ENCODE measurements at regions not wholly inside any gene's neighbourhood (a gene's known extent, or its start where the extent isn't known, plus 50 kb on each side); places are given as distances from the start of the nearest gene placed in this dataset.

DNA sequence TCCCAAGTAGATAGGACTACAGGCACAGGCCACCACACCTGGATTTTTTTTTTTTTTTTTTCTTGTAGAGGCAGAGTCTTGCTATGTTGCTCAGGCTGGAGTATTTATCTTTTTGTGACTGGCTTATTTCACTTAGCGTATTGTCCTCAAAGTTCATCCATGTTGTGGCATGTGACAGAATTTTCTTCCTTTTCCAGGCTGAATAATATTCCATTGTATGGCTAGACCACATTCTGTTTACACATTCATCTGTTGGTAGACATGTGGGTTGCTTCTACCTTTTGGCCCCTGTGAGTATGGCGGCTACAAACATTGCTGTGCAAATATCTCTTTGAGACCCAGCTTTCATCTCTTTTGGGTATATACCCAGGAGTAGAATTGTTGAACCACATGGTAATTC is 160.2 kb upstream of the SMAD3 start:
- H3K27me3 ChIP-seq (replicated peaks; ENCODE audit: control insufficient read depth, insufficient read depth, low read length), result no peaks in the 10 kb centered on the region
- POLR2A ChIA-PET, result no interaction called here
- Mint-ChIP-seq H3K36me3 (ENCODE audit: insufficient read depth, unreplicated experiment) (no peaks in the 10 kb centered on the region), H3K27ac (ENCODE audit: unreplicated experiment) (no peak overlapping the region), H3K9me3 (ENCODE audit: unreplicated experiment) (no peaks in the 10 kb centered on the region), H3K4me1 (ENCODE audit: low read depth, unreplicated experiment) (no peaks in the 10 kb centered on the region), H3K27me3 (ENCODE audit: insufficient read depth, unreplicated experiment) (no peaks in the 10 kb centered on the region), H3K4me3 (ENCODE audit: unreplicated experiment) (no peak overlapping the region)
- H3K36me3 ChIP-seq (ENCODE audit: control insufficient read depth, insufficient read depth, low read length), result no peaks in the 10 kb centered on the region
- no peak for DNase-seq
- H3K9me3 ChIP-seq, result no peaks in the 10 kb centered on the region
- CTCF ChIA-PET, result interaction anchor here (1.0 kb wide), 1 partner anchor 27 kb away, joined by 3 read pairs; no protein-coding TSS in a partner anchor
- no peak overlapping the region for H3K4me3 ChIP-seq (ENCODE audit: low read depth, low read length)
- BruUV-seq (replicated peaks), result no TSS peak
- intact Hi-C loops (cut with micrococcal nuclease; ENCODE audit: unreplicated experiment), result no loop called here
- TF ChIP-seq, protein P1, sequence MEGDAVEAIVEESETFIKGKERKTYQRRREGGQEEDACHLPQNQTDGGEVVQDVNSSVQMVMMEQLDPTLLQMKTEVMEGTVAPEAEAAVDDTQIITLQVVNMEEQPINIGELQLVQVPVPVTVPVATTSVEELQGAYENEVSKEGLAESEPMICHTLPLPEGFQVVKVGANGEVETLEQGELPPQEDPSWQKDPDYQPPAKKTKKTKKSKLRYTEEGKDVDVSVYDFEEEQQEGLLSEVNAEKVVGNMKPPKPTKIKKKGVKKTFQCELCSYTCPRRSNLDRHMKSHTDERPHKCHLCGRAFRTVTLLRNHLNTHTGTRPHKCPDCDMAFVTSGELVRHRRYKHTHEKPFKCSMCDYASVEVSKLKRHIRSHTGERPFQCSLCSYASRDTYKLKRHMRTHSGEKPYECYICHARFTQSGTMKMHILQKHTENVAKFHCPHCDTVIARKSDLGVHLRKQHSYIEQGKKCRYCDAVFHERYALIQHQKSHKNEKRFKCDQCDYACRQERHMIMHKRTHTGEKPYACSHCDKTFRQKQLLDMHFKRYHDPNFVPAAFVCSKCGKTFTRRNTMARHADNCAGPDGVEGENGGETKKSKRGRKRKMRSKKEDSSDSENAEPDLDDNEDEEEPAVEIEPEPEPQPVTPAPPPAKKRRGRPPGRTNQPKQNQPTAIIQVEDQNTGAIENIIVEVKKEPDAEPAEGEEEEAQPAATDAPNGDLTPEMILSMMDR (IDR thresholded peaks at IDR 0.05; ENCODE audit: insufficient read depth in 1 of 2, low read depth in 1 of 2, low read length in 1 of 2, severe bottlenecking in 1 of 2, unreplicated experiment in 1 of 2), result no peak
- peaks cover 9% of the 10 kb centered on the region; the same call in 1 of the 2 replicates for H3K4me1 ChIP-seq

DNA sequence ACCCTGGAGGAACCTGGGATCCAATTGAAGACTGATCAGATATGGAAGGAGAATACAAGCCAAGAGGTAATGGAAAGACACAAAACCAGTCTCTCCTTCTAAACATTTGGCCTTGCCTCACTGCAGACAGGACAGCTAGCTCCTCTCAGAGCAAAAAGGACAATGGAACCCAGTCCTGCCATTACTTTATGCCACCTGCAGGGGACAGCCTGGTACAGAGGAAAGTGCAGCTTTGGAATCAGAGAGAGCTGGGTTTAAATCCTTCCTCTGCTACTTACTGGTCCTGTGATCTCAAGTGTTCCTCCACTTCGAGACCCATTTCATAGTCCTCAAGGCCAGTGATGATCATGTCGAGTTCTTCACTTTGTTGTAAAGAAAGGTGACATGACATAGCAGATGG is 159.4 kb upstream of the SMAD3 start:
- no peak overlapping the region for H3K4me3 ChIP-seq (ENCODE audit: low read depth, low read length)
- CTCF ChIA-PET, result interaction anchor here (0.5 kb wide), 1 partner anchor 40 kb away, joined by 3 read pairs; no protein-coding TSS in a partner anchor
- no peaks in the 10 kb centered on the region for H3K9me3 Mint-ChIP-seq (ENCODE audit: unreplicated experiment)
- no peaks in the 10 kb centered on the region for H3K4me1 Mint-ChIP-seq (ENCODE audit: low read depth, unreplicated experiment)
- BruUV-seq (replicated peaks), result no TSS peak
- no peak overlapping the region for H3K4me3 Mint-ChIP-seq (ENCODE audit: unreplicated experiment)
- H3K27ac Mint-ChIP-seq (ENCODE audit: unreplicated experiment), result no peak overlapping the region
- no peaks in the 10 kb centered on the region for H3K36me3 ChIP-seq (ENCODE audit: control insufficient read depth, insufficient read depth, low read length)
- H3K27me3 ChIP-seq (replicated peaks; ENCODE audit: control insufficient read depth, insufficient read depth, low read length), result no peaks in the 10 kb centered on the region
- TF ChIP-seq, protein P1 (IDR thresholded peaks at IDR 0.05; ENCODE audit: insufficient read depth in 1 of 2, low read depth in 1 of 2, low read length in 1 of 2, severe bottlenecking in 1 of 2, unreplicated experiment in 1 of 2), result no peak
- H3K9me3 ChIP-seq, result no peaks in the 10 kb centered on the region
- POLR2A ChIA-PET, result no interaction called here
- H3K4me1 ChIP-seq, result peaks cover 9% of the 10 kb centered on the region; the same call in 1 of the 2 replicates
- no peaks in the 10 kb centered on the region for H3K36me3 Mint-ChIP-seq (ENCODE audit: insufficient read depth, unreplicated experiment)
- no peak for DNase-seq
- intact Hi-C loops (cut with micrococcal nuclease; ENCODE audit: unreplicated experiment), result no loop called here
- H3K27me3 Mint-ChIP-seq (ENCODE audit: insufficient read depth, unreplicated experiment), result no peaks in the 10 kb centered on the region

DNA sequence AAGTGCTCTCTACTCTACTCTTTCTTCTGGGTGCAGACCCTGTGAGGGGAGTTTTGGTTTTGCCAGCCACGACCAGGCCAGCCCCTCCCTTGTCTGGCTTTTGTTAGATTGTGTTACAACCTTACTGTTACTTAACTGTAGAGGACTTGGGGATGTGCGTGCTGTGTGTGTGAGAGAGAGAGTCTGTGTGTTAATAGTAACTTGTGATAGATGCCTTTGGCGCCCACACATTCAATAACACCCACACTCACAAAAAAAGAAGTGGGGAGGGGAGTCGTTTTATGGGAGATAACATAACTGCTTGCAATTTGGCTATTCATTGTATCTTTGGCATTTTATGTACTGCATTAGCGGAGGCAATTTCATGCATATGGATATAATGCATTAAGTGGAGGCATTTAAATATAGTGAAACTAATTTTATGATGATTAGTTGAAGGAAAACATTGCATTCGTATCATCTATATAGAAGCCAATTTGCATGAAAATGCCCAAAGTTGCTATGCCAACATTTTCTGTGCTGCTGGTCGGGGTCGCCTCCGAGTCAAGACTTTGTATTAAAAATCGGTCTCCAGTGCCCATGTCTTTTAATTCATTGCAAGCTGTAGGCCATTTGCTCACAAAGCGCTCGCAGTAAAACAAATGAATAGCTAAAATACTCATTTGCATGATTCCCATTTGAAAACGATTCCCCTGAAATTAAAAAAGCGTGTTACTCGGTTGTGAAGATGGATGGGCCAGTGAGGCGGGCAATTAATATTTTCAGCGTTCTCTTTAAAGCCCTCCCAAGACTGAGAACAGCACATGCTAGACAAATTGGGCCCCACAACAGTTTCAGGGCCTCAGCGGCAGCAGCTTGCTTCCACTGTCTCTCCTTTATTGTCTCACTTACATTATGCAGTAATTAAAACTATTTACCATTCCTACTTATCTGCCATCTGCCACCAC is 158.5 kb upstream of the SMAD3 start:
- Histone ChIP-seq H3K9me3 (no peaks in the 10 kb centered on the region), H3K27me3 (replicated peaks; ENCODE audit: control insufficient read depth, insufficient read depth, low read length) (no peaks in the 10 kb centered on the region), H3K4me3 (ENCODE audit: low read depth, low read length) (no peak overlapping the region), H3K36me3 (ENCODE audit: control insufficient read depth, insufficient read depth, low read length) (no peaks in the 10 kb centered on the region), H3K4me1 (peaks cover 9% of the 10 kb centered on the region; the same call in 1 of the 2 replicates)
- no peaks in the 10 kb centered on the region for H3K27me3 Mint-ChIP-seq (ENCODE audit: insufficient read depth, unreplicated experiment)
- no peaks in the 10 kb centered on the region for H3K9me3 Mint-ChIP-seq (ENCODE audit: unreplicated experiment)
- no peak for DNase-seq
- no peaks in the 10 kb centered on the region for H3K4me1 Mint-ChIP-seq (ENCODE audit: low read depth, unreplicated experiment)
- TF ChIP-seq, protein P1 (IDR thresholded peaks at IDR 0.05; ENCODE audit: insufficient read depth in 1 of 2, low read depth in 1 of 2, low read length in 1 of 2, severe bottlenecking in 1 of 2, unreplicated experiment in 1 of 2), result no peak
- no peak overlapping the region for H3K27ac Mint-ChIP-seq (ENCODE audit: unreplicated experiment)
- ChIA-PET POLR2A (no interaction called here), CTCF (interaction anchor here (0.6 kb wide), 1 partner anchor 304 kb away, joined by 3 read pairs; no protein-coding TSS in a partner anchor)
- no peaks in the 10 kb centered on the region for H3K36me3 Mint-ChIP-seq (ENCODE audit: insufficient read depth, unreplicated experiment)
- no peak overlapping the region for H3K4me3 Mint-ChIP-seq (ENCODE audit: unreplicated experiment)
- intact Hi-C loops (cut with micrococcal nuclease; ENCODE audit: unreplicated experiment), result no loop called here
- no TSS peak for BruUV-seq (replicated peaks)

All from Caco-2 (cell line).